Naive thymus-derived CD4-positive, alpha-beta T cell (primary cell): ENCODE measurements at regions not wholly inside any gene's neighbourhood (a gene's known extent, or its start where the extent isn't known, plus 50 kb on each side); places are given as distances from the start of the nearest gene placed in this dataset.

Source experiments
- ATAC-seq: fragments of 150-1000 bp; cut with Tn5 transposase; 2 replicates; pipeline ENCODE4 v1.10.0; 2021; ENCODE audit warnings: mild to moderate bottlenecking, moderate library complexity
- CTCF ChIA-PET: fragments of 350-600 bp; sonication (Branson Sonifier 250); formaldehyde crosslinking; loops from one replicate; lab custom pipeline; 2021; ENCODE audit warnings: antibody characterized with exemption; lab: Charles Lee
- POLR2A ChIA-PET: fragments of 350-600 bp; sonication (Branson Sonifier 250); formaldehyde crosslinking; loops from one replicate; lab custom pipeline; 2021; ENCODE audit warnings: antibody characterized with exemption, inconsistent platforms; lab: Charles Lee
- DNase-seq, 9 donors: peaks; one replicate each; pipeline versions ENCODE4 v3.0.0 to v3.0.0-alpha.2; 2020 to 2022; ENCODE audit warnings: mixed read lengths in 1 of 9
- H3K27ac ChIP-seq: one replicate; pipeline ENCODE4 v1.7.0; 2013; ENCODE audit warnings: mild to moderate bottlenecking, low read depth, low read length, moderate library complexity
- H3K27me3 ChIP-seq, 2 donors: one replicate each; pipeline ENCODE4 v1.7.0; 2013; ENCODE audit warnings: low read length in 2 of 2, mild to moderate bottlenecking in 2 of 2, moderate library complexity in 2 of 2; ENCODE audit not compliant: control insufficient read depth in 2 of 2, insufficient read depth in 2 of 2
- H3K36me3 ChIP-seq, 3 experiments: 1 replicate in 2 of 3; 2 replicates in 1 of 3; pipeline ENCODE4 v1.7.0; 2013; ENCODE audit warnings: low read length in 3 of 3, mild to moderate bottlenecking in 3 of 3, moderate library complexity in 1 of 3; ENCODE audit not compliant: insufficient read depth in 3 of 3, control insufficient read depth in 2 of 3
- H3K4me1 ChIP-seq, 2 donors: one replicate each; pipeline ENCODE4 v1.7.0; 2013; ENCODE audit warnings: low read length in 2 of 2, mild to moderate bottlenecking in 2 of 2, moderate library complexity in 1 of 2; ENCODE audit not compliant: control insufficient read depth in 2 of 2, insufficient read depth in 2 of 2
- H3K4me3 ChIP-seq: 2 replicates; pipeline ENCODE4 v1.7.0; 2013; ENCODE audit warnings: mild to moderate bottlenecking, low read length
- H3K9me3 ChIP-seq, 3 experiments: 1 replicate in 2 of 3; 2 replicates in 1 of 3; pipeline ENCODE4 v1.7.0; 2013; ENCODE audit warnings: low read length in 3 of 3; ENCODE audit not compliant: control insufficient read depth in 2 of 3
- H3K27ac Mint-ChIP-seq, 9 donors: one replicate each; pipeline ENCODE4 v1.8.0; 2020 to 2022; ENCODE audit warnings: mixed read lengths in 9 of 9, mild to moderate bottlenecking in 8 of 9, moderate library complexity in 5 of 9, inconsistent platforms in 2 of 9
- H3K27me3 Mint-ChIP-seq, 5 donors: one replicate each; pipeline ENCODE4 v1.8.0; 2021 to 2022; ENCODE audit warnings: mixed read lengths in 5 of 5, mild to moderate bottlenecking in 1 of 5
- H3K36me3 Mint-ChIP-seq, 5 donors: one replicate each; pipeline ENCODE4 v1.8.0; 2020 to 2022; ENCODE audit warnings: mixed read lengths in 5 of 5, mild to moderate bottlenecking in 3 of 5, inconsistent platforms in 1 of 5
- H3K4me1 Mint-ChIP-seq, 7 donors: one replicate each; pipeline ENCODE4 v1.8.0; 2020 to 2022; ENCODE audit warnings: mixed read lengths in 7 of 7, mild to moderate bottlenecking in 3 of 7, inconsistent platforms in 1 of 7
- H3K4me3 Mint-ChIP-seq, 10 donors: one replicate each; pipeline ENCODE4 v1.8.0; 2020 to 2022; ENCODE audit warnings: mild to moderate bottlenecking in 10 of 10, mixed read lengths in 10 of 10, moderate library complexity in 6 of 10, inconsistent platforms in 2 of 10
- H3K9me3 Mint-ChIP-seq, 11 donors: one replicate each; pipeline ENCODE4 v1.8.0; 2020 to 2022; ENCODE audit warnings: mixed read lengths in 11 of 11, mild to moderate bottlenecking in 4 of 11, inconsistent platforms in 1 of 11, moderate library complexity in 1 of 11
- intact Hi-C, 2 donors: fragments of 100-400 bp; cut with micrococcal nuclease; formaldehyde crosslinking; loops; one replicate each; pipeline ENCODE4 v1.15.1; 2023

- Histone ChIP-seq H3K4me1 (peaks cover 16 to 19% of the 10 kb centered on the region in 2 donors), H3K9me3 (no peaks in the 10 kb centered on the region), H3K4me3 (no peak overlapping the region), H3K36me3 (no peaks in the 10 kb centered on the region), H3K27me3 (no peaks in the 10 kb centered on the region), H3K27ac (no peak overlapping the region)
- Mint-ChIP-seq H3K27ac (no peak overlapping the region), H3K36me3 (peaks cover 0 to 2% (median 0%) of the 10 kb centered on the region in 5 donors), H3K9me3 (peaks cover 0 to 7% (median 0%) of the 10 kb centered on the region in 11 donors), H3K4me3 (no peak overlapping the region), H3K4me1 (peaks cover 19 to 32% (median 27%) of the 10 kb centered on the region in 7 donors), H3K27me3 (peaks cover 11 to 50% (median 27%) of the 10 kb centered on the region in 5 donors)
- intact Hi-C loops = loop anchor here (10.0 kb wide), 4 partner anchors 61 to 359 kb away; partner anchors contain the start of genes SEM1 (in 2 of the 2) and DLX5 (in 1 of the 2)
- DNase-seq (no peak), ATAC-seq (no peak)
- ChIA-PET POLR2A (no interaction called here), CTCF (no interaction called here)
These were observed 124.2 kb upstream of the SEM1 start for GRCh38 chr7:96833676-96834453.

- H3K27ac ChIP-seq = no peak overlapping the region
These were observed 126.8 kb upstream of the SEM1 start for GRCh38 chr7:96836456-96836855.

GRCh38 chr7:96837593-96837992 lies 127.9 kb upstream of the SEM1 start:
- intact Hi-C loops = loop anchor here (5.0 to 10.0 kb wide), 5 partner anchors 57 to 515 kb away; partner anchors contain the start of genes SEM1 (in 2 of the 2), DLX5 (in 1 of the 2) and SLC25A13 (in 1 of the 2)
- Histone ChIP-seq H3K9me3 (no peaks in the 10 kb centered on the region), H3K4me1 (peaks cover 16 to 26% of the 10 kb centered on the region in 2 donors), H3K4me3 (no peak overlapping the region), H3K27me3 (no peaks in the 10 kb centered on the region), H3K36me3 (no peaks in the 10 kb centered on the region), H3K27ac (no peak overlapping the region)
- ChIA-PET POLR2A (no interaction called here), CTCF (no interaction called here)
- Mint-ChIP-seq H3K4me1 (peaks cover 21 to 46% (median 35%) of the 10 kb centered on the region in 7 donors), H3K4me3 (peak overlapping the region; percentile 5 to 85 (median 76)), H3K27ac (peak overlapping the region in 4 of 9 donors; percentile 6 to 60 (median 28)), H3K27me3 (peaks cover 17 to 58% (median 41%) of the 10 kb centered on the region in 5 donors), H3K9me3 (peaks cover 0 to 7% (median 0%) of the 10 kb centered on the region in 11 donors), H3K36me3 (peaks cover 0 to 3% (median 0%) of the 10 kb centered on the region in 5 donors)
- ATAC-seq = peak; percentile 91
- peak in 8 of 9 donors; percentile 22 to 81 (median 70) for DNase-seq

More at GRCh38 chr7:96836456-96836855, 126.8 kb upstream of the SEM1 start:
- Histone ChIP-seq H3K27me3 (no peaks in the 10 kb centered on the region), H3K4me3 (no peak overlapping the region), H3K36me3 (no peaks in the 10 kb centered on the region), H3K9me3 (no peaks in the 10 kb centered on the region), H3K4me1 (peaks cover 16 to 26% of the 10 kb centered on the region in 2 donors)
- peaks cover 0 to 3% (median 0%) of the 10 kb centered on the region in 5 donors for H3K36me3 Mint-ChIP-seq
- peaks cover 10 to 57% (median 31%) of the 10 kb centered on the region in 5 donors for H3K27me3 Mint-ChIP-seq
- H3K4me1 Mint-ChIP-seq = peaks cover 21 to 46% (median 35%) of the 10 kb centered on the region in 7 donors
- intact Hi-C loops = loop anchor here (5.0 to 10.0 kb wide), 5 partner anchors 58 to 514 kb away; partner anchors contain the start of genes SEM1 (in 2 of the 2), DLX5 (in 1 of the 2) and SLC25A13 (in 1 of the 2)
- H3K27ac Mint-ChIP-seq = no peak overlapping the region
- peaks cover 0 to 7% (median 0%) of the 10 kb centered on the region in 11 donors for H3K9me3 Mint-ChIP-seq
- ATAC-seq (no peak), DNase-seq (peak in 3 of 9 donors; percentile 2 to 27 (median 2))
- ChIA-PET CTCF (interaction anchor here (0.6 kb wide), 1 partner anchor 191 kb away, joined by 3 read pairs; no protein-coding TSS in a partner anchor), POLR2A (interaction anchor here (0.6 kb wide), 1 partner anchor 50 kb away, joined by 3 read pairs; no protein-coding TSS in a partner anchor)
- peak overlapping the region; percentile 42 to 85 (median 74) for H3K4me3 Mint-ChIP-seq

GRCh38 chr7:96838481-96838880 lies 128.8 kb upstream of the SEM1 start:
- H3K4me3 ChIP-seq = no peak overlapping the region
- ChIA-PET CTCF (no interaction called here), POLR2A (no interaction called here)
- Mint-ChIP-seq H3K36me3 (peaks cover 0 to 3% (median 0%) of the 10 kb centered on the region in 5 donors), H3K27ac (peak overlapping the region in 1 of 9 donors; percentile 14), H3K27me3 (peaks cover 24 to 64% (median 50%) of the 10 kb centered on the region in 5 donors), H3K4me3 (peak overlapping the region in 9 of 10 donors; percentile 15 to 81 (median 30)), H3K9me3 (peaks cover 0 to 7% (median 0%) of the 10 kb centered on the region in 11 donors), H3K4me1 (peaks cover 21 to 46% (median 35%) of the 10 kb centered on the region in 7 donors)
- no peak for ATAC-seq
- H3K9me3 ChIP-seq = no peaks in the 10 kb centered on the region
- H3K27me3 ChIP-seq = no peaks in the 10 kb centered on the region
- DNase-seq = no peak
- intact Hi-C loops = loop anchor here (5.0 to 10.0 kb wide), 5 partner anchors 56 to 516 kb away; partner anchors contain the start of genes SEM1 (in 2 of the 2), DLX5 (in 1 of the 2) and SLC25A13 (in 1 of the 2)
- H3K36me3 ChIP-seq = no peaks in the 10 kb centered on the region
- peaks cover 16 to 26% of the 10 kb centered on the region in 2 donors for H3K4me1 ChIP-seq
- no peak overlapping the region for H3K27ac ChIP-seq

GRCh38 chr7:96855139-96855538 lies 145.5 kb upstream of the SEM1 start:
- H3K4me3 Mint-ChIP-seq = no peak overlapping the region
- no peaks in the 10 kb centered on the region for H3K4me1 ChIP-seq
- DNase-seq (no peak), ATAC-seq (no peak)
- no peaks in the 10 kb centered on the region for H3K36me3 ChIP-seq
- H3K4me1 Mint-ChIP-seq = no peaks in the 10 kb centered on the region
- H3K4me3 ChIP-seq = no peak overlapping the region
- ChIA-PET CTCF (no interaction called here), POLR2A (no interaction called here)
- no peaks in the 10 kb centered on the region for H3K36me3 Mint-ChIP-seq
- H3K27me3 ChIP-seq = no peaks in the 10 kb centered on the region
- intact Hi-C loops = no loop called here
- H3K27ac ChIP-seq = no peak overlapping the region
- peaks cover 13 to 25% (median 17%) of the 10 kb centered on the region in 5 donors for H3K27me3 Mint-ChIP-seq
- H3K27ac Mint-ChIP-seq = no peak overlapping the region
- H3K9me3 ChIP-seq = no peaks in the 10 kb centered on the region
- no peaks in the 10 kb centered on the region for H3K9me3 Mint-ChIP-seq

GRCh38 chr7:96855691-96856090 lies 146.0 kb upstream of the SEM1 start:
- no peak overlapping the region for H3K4me3 ChIP-seq
- intact Hi-C loops = no loop called here
- H3K36me3 ChIP-seq = no peaks in the 10 kb centered on the region
- H3K4me1 ChIP-seq = no peaks in the 10 kb centered on the region
- H3K27ac Mint-ChIP-seq = no peak overlapping the region
- CTCF ChIA-PET = no interaction called here
- ATAC-seq (no peak), DNase-seq (no peak)
- H3K9me3 Mint-ChIP-seq = peaks cover 0 to 2% (median 0%) of the 10 kb centered on the region in 11 donors
- H3K36me3 Mint-ChIP-seq = no peaks in the 10 kb centered on the region
- H3K27ac ChIP-seq = no peak overlapping the region
- POLR2A ChIA-PET = no interaction called here
- no peaks in the 10 kb centered on the region for H3K9me3 ChIP-seq
- no peak overlapping the region for H3K4me3 Mint-ChIP-seq
- no peaks in the 10 kb centered on the region for H3K4me1 Mint-ChIP-seq
- H3K27me3 Mint-ChIP-seq = peaks cover 15 to 26% (median 20%) of the 10 kb centered on the region in 5 donors
- no peaks in the 10 kb centered on the region for H3K27me3 ChIP-seq
